GM21786 (cell line): ENCODE measurements at regions not wholly inside any gene's neighbourhood (a gene's known extent, or its start where the extent isn't known, plus 50 kb on each side); places are given as distances from the start of the nearest gene placed in this dataset.
"Not testable (repeated sequence)": the region's sequence is repeated elsewhere in the genome, so short reads cannot be mapped to it uniquely, and the experiment has no call there.

Experiments
- ATAC-seq: cut with Tn5 transposase; IDR thresholded peaks from one replicate; pipeline ENCODE4 v1.9.1; 2021; ENCODE audit not compliant: unreplicated experiment

- no peak for ATAC-seq
These were observed 707.5 kb upstream of the FSHR start for GRCh38 chr2:49861821-49862220.

DNA sequence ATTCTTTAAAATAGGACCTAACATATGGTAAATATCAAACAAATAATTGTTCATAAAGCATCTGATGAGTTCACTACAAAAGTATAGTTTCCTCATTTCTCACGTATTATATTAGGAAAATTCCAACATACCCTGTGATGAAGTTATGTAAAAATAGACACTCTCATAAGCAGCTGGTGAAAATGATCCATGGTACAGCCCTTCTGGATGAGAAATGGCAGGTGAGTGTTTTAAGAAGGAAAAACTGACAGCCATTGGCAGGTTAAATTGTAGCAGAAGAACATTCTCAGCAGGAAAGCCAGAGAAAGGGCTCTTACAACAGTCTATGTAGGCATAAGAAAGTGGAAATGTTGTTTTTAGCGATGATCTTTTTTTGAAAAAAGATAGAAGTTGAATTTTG is 706.5 kb upstream of the FSHR start:
- no peak for ATAC-seq

GRCh38 chr2:49860170-49860569 is 705.9 kb upstream of the FSHR start:
- no peak for ATAC-seq

GRCh38 chr2:49858657-49859056 is 704.3 kb upstream of the FSHR start:
- no peak for ATAC-seq

- no peak for ATAC-seq
These were observed 703.8 kb upstream of the FSHR start for GRCh38 chr2:49858113-49858490.

DNA sequence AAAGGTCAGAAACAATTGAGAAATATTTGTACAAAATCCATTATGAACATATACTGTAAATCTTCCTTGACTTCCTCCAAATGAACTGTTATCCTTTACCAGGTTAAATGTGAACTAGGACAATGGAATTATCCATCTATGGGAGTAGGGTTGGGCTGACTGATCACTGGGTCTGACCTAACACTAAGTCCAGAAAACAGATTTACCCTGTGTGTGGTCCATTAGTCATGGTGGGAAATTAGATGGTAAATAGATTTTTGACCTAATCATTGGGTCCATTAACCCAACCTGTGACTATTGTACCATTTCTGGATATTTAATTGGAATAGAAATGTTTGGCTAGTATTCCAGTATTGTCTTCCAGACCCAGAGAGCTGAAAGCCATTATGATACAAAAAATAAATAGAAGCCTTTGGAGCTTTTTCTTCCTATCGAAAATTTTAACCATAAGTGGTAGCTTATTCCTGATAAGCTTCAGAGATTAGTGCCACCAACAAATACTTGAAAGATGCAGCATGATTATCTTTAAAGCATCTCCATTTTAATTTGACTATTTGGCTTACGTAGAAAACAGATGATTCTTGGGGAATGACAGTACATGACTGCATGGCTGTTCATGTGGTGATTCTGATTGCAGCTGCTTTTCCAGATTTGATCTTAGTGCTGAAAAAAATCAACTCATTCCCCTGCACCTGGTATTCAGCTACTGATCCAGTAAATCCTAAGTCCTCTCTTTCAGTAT is 703.2 kb upstream of the FSHR start:
- ATAC-seq: no peak

DNA sequence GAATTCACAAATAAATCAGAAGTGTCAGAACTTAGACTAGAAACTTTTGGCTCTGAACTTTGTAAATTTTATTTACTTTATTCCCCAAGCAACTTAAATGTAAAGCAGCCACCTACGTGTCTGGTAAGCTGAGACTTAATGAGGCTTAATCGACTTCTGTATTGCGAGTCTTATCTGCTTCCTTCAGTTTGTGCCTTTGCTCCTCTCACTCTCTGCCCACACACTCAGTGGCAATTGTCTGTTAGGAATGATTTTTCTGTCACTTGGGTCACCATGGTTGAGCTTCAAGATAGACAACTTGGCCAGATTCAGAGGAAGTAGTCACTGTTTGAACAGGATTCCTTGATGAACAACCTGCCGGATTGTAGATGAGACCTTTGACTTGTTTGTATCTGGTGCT is 691.4 kb upstream of the FSHR start:
- ATAC-seq: no peak

DNA sequence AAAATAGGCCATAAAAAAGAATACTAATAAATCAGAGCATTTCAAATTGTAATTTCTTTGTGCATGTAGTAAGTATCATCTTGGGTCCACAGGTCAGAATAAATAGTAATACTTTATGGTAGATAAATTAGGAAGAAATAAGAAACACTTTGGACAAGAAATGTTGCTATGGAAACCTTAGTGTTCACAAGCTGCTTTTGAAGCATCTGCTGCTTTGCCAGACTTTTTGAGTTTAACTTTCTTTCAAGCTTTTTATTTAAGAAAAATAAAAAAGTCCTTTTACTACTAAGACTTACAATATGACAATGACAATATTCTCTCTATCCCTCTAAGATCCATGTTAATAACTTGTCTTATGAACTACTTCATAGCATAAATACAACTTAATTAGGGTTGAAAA is 690.7 kb upstream of the FSHR start:
- no peak for ATAC-seq

GRCh38 chr2:49844113-49844512 is 689.8 kb upstream of the FSHR start:
- not testable (repeated sequence) for ATAC-seq

DNA sequence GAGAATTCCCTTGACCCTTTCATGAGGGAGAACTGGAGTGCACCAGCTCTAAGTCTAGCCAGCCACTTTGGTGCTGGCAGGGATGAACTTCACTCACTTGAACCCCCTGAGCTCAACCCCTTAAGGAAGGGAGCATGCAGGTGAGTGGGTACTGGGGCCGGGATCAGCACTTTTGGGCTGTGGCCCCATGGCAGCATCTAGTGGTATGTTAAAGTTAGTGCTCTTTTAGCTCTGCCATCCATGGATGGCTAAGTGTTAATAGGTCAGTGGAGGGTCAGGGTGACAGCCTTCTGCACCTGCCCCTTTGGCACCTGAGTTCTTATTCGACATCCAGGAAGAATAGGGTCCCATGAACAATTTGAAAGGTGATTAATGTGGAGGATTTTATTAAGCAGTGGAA is 689.0 kb upstream of the FSHR start:
- ATAC-seq: no peak

DNA sequence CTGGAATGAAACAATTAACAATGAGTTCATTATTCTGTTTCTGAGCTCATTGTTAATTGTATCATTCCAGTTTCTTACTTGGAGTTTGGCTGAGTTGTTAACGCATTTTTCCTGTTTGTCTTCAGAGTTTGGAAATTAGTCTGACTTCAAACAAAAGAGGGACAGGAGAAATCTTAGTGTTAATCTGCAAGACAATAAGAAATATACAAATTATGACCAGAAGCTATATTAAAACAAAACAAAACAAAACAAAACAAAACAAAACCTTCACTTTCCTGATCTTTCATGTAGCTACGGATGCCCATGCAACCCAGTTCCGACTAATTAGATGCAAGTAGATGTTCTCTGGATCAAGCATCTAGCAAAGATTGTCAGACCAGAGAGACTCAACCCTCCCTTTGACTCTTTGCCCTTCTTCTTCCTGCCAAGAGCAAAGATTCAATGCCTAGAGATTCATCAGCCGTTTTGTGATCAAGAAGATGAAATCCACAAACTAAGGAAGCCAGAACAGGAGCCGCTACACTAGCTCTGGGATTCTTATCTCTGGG is 686.2 kb upstream of the FSHR start:
- ATAC-seq: no peak

DNA sequence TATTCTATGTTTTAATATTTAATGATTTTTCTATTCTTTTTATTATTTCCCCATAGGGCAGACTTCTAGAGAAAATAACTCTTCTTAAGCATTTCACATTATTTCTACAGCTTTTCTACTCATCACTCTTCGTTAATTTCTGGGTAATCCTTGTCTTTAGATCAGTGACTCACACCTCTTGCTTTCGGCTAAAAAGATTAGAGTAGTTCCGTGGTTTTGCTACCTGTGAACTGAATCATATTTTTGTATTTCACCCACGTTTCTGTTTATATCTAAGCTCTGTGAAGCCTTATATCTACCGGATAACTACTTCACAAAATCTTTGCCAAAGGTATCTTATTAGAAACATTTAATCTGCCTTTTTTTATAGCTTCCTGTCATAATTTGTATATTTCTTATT is 685.5 kb upstream of the FSHR start:
- ATAC-seq: no peak

DNA sequence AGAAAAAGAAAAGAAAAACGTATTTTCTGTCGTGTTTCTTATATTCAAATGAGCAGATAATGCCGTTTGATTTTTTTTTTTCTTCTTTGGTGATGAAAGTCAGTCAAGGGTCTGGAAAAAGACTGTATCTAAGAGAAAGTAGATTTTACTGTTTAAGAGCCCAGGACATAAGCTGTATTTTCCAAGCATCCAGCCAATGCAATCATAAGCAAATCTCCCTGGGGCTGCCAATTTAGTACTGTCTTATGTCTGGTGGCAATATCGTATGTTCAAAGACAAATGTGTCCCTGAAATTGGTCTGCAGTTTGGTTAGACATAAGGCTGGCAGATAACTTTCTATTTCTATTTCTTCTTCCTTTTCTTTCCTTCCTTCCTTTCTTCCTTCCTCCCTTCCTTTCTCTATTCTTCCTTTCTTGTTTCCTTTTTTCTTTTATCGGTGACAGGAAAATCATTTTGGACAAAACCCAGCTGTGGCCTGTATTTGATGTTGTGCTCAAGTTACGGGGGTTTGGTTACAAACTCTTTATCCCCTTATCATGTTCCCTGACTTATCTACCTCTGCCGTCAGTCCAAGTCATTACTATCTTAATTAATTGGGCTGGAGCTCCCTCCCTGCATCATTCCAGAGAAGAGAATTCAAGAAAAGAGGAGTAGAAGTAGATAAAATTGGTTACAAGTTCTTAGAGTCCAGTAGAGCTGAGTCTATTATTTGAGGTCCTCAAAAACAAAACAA is 683.4 kb upstream of the FSHR start:
- no peak for ATAC-seq

- ATAC-seq: no peak
These were observed 681.7 kb upstream of the FSHR start for GRCh38 chr2:49836017-49836416.

- no peak for ATAC-seq
These were observed 680.1 kb upstream of the FSHR start for GRCh38 chr2:49834433-49834832.

DNA sequence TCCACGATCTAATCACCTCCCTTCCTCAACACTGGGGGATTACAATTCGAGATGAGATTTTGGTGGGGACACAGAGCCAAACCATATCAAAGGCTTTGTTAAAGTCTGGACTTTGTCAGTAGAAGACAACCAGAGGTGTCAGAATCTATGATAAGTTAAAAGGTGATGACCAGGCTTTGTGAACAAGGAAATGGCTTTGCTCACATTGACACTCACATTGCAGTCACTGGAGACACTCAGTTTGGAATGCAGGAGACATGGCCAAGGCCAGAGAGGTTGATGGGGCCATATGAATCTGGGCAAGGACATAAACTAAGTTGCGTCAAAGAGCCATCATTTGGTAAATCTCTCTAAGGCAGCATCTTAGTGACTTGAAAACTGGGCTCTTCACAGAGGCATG is 678.2 kb upstream of the FSHR start:
- ATAC-seq: no peak

- ATAC-seq: no peak
These were observed 677.5 kb upstream of the FSHR start for GRCh38 chr2:49831698-49832367.

- no peak for ATAC-seq
These were observed 676.5 kb upstream of the FSHR start for GRCh38 chr2:49830846-49831245.

DNA sequence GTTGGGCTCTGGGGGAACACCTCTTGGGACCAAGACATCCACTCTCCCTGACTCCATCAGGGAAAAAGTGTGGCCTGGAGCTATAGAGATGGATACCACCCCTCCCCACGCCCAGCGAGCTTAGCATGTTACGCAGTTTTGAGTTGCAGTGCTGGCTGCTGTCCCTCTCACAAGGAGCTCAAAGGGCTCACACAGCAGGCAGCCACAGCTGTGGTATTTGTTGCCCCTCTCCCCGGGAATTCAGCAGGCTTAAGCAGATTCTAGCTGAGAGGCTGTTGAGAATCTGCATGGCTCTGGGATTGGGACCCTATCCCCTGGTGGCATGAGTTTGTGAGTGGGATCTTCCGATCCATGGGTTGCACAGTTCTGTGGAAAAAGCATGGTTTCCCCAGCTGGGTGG is 673.1 kb upstream of the FSHR start:
- ATAC-seq: no peak

- no peak for ATAC-seq
These were observed 658.9 kb upstream of the FSHR start for GRCh38 chr2:49813208-49813607.

DNA sequence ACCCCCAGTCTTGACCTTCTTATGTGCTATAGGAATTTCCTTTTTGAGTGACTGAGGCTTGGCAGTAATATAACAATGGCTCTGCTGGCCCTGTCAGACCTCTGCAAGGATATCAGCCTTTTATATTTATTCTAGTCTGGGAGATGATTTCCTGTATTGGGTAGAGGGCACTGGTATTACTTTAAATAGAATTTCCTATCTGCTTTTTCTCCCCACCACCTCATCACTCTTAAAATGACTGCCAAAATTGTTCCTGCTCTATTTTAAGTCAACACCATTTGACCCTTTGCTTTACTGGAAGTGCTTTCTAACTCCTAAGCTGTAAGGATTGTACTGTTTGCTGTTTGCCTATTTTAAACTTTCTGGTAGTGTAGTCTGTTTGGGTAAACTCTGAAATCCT is 658.4 kb upstream of the FSHR start:
- ATAC-seq: no peak

DNA sequence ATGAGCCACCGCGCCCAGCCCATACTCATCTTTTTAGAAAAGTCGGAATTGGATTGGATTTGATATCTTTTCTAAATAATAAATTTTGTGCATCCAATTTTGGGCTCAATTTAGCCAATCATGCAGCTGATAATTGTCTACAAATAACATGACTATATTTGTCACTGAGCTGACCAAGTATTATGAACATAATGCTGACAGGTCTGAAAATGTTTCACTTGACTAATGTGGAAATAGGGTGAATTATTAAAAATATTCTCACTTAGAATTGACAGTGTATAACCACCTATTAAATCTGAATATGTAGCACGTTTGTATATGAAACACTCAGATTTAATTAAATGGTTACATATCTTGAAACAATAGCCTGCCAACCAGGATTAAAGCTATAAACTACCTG is 657.2 kb upstream of the FSHR start:
- ATAC-seq: no peak
